HTR-8/SVneo (cell line): ENCODE measurements at regions not wholly inside any gene's neighbourhood (a gene's known extent, or its start where the extent isn't known, plus 50 kb on each side); places are given as distances from the start of the nearest gene placed in this dataset.

Experiments
- DNase-seq: peaks from one replicate; pipeline ENCODE4 v3.0.0; 2011; ENCODE audit warnings: low spot score, mixed read lengths; ENCODE audit not compliant: insufficient read length
- FAIRE-seq: peaks from 2 replicates; lab custom pipeline; 2011; peaks lifted over from hg19 to GRCh38; lab: Jason Lieb, UNC

DNA sequence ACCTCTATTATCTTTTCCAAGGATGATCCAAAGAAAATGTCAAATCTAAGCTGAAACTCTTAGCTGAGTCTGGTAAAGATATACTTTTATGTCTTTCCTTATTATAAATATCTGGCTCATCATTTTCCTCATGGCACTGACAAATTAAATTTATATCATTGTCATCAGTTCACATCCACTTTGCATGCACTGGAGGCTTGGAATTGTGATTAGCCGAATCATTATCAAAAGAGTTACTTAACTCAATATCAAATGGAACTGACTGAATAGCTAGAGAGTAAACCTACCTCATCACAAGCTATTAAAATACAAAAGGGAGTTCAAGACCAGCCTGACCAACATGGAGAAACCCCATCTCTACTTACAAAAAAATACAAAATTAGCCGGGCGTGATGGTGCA is 713.9 kb upstream of the MARCKS start:
- DNase-seq (no peak), FAIRE-seq (no peak)

DNA sequence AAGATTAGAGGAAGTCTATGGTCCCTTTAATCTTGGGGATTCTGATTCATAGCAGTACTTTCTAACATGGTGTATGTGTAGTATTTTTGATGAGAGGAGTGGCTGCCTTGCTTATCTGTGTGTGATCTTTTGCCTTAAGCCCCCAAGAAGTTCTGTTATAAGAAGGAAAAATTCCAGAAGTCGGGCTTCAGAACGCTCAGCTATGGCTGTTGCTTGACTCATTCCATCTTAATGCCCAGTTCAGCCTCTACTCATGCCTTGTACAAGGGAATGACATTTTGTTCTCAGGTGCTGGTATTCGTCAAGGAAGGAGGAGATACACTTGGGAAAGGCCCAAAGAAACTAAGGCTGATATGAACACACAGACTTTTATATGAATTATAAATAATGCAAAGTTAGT is 713.0 kb upstream of the MARCKS start:
- DNase-seq (no peak), FAIRE-seq (no peak)

DNA sequence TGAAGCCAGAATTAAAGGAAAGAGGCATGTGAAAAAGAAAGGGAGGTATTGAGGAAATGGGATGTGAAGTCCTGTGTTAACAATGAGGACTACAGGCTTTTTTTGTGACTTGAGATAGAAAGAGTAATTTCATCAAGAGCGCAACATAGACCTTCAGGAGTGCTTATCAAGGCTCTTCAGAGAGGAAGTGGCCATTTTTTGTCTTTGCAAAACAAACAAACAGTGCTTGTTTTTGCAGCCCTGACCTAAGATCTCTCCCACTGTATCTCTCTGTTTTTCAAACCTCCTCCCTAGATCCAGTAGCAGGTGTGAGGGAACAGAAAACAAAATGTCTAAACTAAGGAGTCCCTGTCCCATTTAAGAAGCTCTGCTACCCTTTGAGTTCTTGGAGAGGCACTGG is 710.3 kb upstream of the MARCKS start:
- DNase-seq = no peak

DNA sequence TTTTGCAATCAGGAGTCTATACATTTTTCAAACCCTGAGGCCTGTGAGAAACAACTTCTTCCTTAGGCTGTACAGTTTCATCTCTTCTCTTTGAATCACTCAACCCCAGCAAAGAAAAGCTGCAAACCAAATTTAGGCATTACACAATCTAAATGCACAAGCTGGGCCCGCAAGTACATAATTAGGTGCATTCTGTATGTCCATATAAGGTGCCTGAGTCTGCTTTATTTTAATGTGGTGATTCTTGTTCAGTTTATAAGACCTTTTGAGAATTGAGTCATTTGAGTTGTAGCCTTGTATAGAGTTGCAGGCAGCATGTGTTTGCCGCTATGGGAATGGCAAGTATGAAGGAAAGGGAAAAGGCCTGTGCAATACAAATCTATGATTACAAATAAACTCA is 709.6 kb upstream of the MARCKS start:
- FAIRE-seq = no peak
- DNase-seq = no peak

More for the DNA sequence above, 710.3 kb upstream of the MARCKS start:
- no peak for FAIRE-seq

DNA sequence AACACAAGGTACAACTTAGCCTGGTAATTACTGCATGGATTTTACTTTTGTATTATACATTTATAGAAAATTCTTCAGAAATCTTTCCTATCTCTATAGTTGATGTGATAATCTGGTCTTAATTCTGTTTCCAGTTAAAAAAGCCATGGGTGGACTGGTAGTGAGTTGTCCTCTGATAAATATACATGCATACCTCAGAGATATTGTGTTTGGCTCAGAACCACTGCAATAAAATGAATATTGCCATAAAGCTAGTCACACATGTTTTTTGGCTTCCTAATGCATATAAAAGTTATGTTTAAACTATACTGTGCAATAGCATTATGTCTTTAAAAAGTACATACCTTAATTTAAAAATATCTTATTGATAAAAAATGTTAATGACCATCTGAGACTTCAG is 708.6 kb upstream of the MARCKS start:
- FAIRE-seq = no peak

DNA sequence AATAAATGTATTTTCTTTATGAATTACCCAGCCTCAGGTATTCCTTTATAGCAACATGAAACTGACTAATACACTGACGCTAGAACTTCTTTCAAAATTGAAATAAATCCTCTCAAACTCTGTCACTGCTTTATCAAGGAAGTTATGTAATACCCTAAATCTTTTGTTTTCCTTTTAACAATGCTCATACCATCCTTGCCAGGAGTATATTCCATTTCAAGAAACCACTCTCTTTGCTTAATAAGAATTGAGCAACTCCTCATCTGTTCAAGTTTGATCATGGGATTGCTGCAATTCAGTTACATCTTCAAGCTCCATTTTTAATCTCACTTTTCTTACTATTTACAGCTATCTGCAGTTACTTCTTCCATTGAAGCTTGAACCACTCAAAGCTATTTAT is 707.6 kb upstream of the MARCKS start:
- no peak for DNase-seq
- FAIRE-seq = no peak

More for the DNA sequence above, 708.6 kb upstream of the MARCKS start:
- DNase-seq = no peak

DNA sequence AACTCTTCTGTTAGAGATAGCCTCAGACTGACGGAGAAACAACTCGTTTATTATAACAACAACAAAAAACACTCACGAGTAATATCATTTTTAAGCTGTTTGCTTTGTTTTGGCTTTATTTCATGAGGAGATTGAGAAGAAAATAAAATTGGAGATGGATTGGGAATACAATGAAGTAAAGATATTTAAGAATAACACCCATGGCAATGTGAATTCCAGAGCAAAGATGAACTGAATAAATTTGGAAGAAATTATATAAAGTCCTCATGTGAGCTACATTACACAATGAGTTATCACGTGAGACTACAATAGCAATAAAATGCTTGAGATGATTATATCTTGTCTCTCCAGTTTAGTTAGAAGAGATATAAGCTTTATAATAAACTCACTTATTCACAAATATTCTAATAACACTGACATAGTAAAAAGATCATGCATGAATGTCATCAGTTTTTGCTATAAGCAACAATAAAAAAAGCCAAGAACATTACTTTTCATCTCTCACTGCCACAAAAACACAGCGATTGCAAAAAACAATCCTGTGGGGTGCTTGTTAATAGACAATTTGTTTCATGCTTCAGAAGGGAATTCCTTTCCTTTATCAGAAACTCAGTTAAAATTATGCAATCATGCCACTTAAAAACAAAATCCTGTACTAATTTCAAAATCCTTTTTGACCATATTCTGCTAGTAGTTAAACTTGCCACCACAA is 696.7 kb upstream of the MARCKS start:
- no peak for FAIRE-seq
- no peak for DNase-seq

DNA sequence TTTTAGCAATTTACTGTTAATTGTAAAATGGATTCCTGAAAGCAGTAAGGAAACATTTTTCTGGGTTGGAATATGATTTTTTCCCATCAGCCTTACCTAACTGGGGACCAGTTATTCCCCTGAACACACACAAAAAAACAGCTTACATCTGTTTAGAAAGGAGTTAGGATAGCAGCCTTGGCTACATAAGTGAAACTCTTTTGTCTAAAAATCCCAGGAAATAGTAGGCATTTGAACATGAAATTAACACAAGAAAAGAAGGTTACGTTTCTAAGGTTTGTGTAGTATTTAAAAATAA is 696.2 kb upstream of the MARCKS start:
- FAIRE-seq (no peak), DNase-seq (no peak)

DNA sequence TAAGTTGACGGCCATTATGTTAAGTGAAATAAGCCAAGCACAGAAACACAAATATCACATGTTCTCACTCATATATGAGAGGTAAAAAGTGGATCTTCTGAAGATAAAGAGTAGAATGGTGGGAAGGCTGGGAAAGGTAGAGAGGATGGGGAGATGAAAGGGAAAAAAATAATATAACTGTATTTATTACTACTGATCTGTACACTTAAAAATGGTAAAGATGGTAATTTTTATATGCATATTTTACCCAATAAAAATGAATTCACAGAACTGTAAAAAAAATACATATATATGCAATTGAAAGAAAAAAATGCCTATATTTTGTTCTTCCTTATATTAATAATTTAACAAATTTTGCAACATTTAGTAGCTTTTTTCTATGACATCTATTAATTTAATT is 694.4 kb upstream of the MARCKS start:
- FAIRE-seq = no peak
- DNase-seq = no peak

DNA sequence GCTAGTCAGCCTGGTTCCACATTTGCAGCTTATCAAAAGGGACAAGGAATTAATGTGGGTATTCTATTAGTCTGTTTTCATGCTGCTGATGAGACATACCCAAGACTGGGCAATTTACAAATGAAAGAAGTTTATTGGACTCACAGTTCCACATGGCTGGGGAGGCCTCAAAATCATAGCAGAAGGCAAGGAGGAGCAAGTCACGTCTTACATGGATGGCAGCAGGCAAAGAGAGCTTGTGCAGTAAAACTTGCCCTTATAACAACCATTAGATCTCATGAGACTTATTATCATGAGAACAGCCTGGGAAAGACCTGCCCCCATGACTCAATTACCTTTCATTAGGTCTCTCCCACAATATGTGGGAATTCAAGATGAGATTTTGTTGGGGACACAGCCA is 689.1 kb upstream of the MARCKS start:
- DNase-seq = no peak

DNA sequence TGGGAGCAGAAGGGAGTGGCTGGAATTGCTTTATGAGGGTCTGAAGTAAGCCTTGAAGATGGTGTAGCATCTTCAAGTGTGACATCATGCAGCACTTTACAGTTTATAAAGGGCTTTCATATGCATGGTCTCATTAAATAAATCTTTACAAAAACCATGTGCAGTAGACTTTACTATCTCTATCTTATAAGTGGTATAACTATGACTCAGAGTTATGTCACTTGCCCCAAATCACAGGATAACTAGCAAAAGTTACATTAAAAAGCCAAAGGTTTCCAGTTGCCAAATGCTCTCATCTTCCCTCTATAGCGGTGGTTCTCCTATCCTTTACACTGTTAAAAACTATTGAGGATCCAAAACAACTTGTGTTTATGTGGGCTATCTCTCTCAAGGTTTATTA is 687.7 kb upstream of the MARCKS start:
- FAIRE-seq (no peak), DNase-seq (no peak)

More for the DNA sequence above, 689.1 kb upstream of the MARCKS start:
- no peak for FAIRE-seq

DNA sequence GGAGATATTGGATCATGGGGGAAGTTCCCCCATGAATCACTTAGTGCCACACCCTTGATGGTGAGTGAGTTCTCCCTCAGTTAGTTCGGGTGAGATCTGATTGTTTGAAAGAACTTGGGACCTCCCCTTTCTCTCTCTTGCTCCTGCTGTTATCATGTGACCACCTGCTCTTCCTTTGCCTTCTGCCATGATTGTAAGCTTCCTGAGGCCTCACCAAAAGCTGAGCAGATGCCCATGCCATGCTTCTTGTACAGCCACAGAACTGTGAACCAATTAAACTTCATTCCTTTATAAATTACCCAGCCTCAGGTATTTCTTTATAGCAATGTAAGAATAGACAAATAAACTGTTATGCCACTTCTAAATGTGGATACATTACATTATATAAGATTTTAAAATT is 686.7 kb upstream of the MARCKS start:
- FAIRE-seq = no peak
- no peak for DNase-seq

DNA sequence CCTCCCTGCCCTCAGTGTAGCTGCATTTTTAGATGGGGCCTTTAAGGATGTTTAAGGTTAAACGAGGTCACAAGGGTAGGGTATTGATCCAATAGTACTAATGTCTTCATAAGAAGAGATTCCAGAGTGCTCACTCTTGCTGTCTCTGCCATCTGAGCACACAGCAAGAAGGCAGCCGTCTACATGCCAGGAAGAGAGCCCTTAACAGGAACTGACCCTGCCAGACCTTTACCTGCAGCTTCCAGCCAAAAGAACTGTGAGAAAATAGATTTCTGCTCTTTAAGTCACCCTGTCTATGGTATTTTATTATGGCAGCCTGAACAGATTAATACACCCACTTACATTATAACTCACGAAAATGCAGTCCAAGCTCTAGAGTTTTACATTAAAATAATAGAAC is 685.3 kb upstream of the MARCKS start:
- no peak for FAIRE-seq
- DNase-seq = no peak

DNA sequence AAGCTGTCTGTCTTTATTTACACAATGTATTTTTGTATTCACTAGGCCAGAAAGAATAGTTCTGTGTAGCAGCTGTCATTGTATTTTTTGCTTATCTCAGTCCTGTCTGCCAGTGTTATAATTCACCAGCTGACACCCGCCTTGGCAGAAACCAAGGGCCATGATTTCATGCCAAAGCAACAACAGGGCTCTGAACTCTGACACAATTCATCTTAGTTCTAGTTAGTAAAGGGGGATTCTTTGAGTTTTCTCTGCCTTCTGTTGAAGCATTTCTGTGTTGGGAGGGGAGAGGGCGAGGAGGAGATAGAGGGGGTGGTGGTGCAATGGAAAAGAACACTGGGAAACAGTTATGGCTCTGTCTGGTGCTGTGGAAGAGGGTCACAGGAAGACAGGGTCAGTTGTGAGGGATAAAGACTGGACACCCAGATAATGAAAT is 684.6 kb upstream of the MARCKS start:
- FAIRE-seq = no peak
- no peak for DNase-seq

DNA sequence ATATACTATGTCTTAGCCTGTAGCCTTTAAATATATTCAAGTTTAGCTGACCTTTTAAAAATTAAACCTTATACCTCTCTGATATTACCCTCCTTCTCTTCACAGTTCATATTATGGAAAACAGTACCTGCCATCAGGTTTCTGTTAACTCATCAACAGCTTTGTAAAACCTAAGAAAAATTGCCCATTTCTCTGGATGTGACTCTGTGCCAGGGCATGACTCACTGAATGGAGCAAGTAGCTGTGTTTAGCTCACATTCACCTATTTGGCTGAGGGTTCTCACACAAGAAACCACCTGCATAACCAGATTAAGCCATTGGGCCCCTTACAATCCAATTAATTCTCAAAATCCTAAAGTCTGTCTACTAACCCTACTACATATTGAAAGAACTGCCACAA is 678.8 kb upstream of the MARCKS start:
- FAIRE-seq = no peak
- no peak for DNase-seq

DNA sequence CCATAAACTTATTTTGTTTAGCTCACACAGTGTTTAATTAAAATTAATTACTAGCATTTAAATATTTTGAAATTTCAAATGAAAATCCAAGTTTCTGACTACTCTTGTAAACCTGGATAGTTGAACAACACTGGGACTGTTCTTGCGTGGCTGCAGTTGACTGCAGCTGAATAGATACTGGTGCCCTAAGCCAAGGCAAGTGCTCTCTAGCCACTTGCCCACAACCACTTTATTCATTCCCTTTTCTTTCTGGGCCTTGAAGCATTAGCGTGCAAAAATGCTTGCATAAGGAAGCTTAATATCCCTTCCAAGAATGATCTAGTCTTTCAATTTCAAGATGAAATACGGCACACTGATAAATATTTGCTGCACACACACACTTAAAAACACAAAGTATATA is 676.0 kb upstream of the MARCKS start:
- FAIRE-seq (no peak), DNase-seq (no peak)

DNA sequence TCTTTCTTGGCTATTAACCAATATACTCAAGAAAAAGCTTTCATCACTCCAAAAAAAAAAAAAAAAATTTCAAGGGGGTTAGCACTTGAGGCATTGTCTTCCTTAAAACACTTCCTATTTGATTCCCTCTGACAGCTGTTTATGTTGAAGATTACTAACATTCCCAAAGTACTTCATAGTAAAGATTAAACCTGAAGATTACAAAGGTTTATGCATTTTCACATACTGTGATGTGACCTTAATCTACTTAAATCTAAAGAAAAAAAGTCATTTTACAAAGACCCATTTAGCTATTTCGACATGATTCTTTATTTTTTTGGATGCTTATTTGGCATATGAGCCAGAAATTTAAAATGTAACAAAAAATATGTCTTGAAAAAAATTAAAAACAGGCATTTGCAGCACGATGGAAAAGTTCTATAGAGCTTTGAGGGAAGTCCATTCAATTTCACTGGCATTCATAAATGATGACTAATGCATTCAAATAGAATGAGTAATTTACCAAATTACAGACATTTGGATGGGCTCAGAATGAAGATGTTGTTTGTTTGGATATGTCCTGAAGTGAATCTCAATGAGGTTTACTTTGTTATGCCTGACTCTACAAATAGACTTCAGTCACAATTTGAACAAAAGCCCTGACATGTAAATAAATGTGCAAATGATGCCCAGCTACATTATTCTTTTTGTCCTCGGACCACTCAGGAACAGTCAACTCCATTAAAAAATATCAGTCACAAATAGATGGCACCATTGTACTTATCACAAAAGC is 674.6 kb upstream of the MARCKS start:
- DNase-seq = peak; percentile 62
- FAIRE-seq = peak; percentile 63

DNA sequence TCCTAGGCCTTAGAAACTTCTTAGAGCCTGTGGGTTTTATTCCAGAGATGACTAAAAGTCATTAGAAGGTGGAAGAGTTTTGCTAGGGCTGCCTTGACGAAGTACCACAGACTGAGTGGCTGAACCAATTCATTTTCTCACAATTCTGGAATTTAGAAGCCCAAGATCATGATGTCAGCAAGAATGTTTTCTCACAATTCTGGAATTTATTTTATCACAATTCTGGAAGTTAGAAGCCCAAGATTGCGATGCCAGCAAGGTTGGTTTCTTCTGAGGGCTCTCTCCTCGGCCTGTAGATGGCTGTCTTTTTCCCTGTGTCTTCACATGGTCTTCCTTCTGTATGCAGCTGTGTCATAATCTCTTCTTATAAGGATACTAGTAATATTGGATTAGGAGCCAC is 672.9 kb upstream of the MARCKS start:
- FAIRE-seq (no peak), DNase-seq (no peak)

DNA sequence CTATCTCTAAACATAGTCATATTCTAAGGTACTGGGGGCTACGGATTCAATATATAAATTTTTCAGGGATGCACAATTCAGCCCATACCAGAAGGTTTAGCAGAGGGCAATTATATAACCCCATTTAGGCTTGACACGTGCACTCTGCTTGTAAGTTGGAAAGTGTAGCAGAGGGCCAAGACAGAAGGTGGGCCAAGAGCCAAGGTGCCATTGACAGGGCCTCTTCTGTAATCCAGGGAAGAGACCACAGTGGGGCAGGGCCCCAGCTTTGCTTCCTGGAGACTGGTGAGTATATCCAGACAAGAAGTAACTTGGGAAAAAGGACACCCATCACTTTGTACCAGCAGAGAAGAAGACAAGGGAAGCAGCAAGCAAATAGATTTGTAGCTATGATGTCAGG is 672.4 kb upstream of the MARCKS start:
- FAIRE-seq (no peak), DNase-seq (no peak)

DNA sequence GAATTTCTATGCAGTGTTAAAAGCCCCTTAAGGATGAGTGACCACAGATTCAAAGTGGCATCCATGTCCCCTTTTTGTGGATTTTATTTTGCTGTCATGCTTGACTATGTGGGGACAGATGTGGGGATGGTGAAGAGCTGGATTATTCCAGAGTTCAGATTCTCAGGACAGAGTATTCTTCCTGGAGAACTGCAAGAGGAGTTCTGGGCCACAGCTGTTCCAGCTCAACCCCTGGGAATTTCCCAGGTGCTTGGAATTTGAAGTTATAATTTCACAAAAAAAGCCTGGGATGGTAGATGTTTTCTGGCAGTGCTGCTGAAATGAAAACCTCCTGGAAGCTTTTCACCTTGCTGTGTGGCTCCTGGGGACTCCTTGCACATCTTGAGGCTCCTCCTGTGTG is 671.8 kb upstream of the MARCKS start:
- no peak for DNase-seq
- FAIRE-seq = no peak

DNA sequence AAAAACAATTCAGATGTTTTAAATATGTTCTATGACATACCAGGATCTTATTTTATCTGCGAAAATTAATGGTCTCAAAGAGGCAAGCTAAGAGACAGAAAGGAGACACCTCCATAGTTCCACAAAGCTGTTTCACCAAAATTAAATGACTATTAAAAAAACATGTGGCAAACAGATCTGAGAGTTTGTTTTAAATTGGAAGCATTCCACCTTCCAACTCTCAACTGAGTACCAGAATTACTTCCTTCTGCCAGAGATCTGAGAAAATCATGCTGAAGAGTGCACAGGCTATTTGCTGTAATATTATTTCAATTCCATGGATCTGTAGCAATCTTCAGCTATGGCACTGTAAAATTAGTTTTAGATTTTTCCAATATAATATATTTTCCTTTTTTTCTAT is 669.5 kb upstream of the MARCKS start:
- DNase-seq (no peak), FAIRE-seq (no peak)

DNA sequence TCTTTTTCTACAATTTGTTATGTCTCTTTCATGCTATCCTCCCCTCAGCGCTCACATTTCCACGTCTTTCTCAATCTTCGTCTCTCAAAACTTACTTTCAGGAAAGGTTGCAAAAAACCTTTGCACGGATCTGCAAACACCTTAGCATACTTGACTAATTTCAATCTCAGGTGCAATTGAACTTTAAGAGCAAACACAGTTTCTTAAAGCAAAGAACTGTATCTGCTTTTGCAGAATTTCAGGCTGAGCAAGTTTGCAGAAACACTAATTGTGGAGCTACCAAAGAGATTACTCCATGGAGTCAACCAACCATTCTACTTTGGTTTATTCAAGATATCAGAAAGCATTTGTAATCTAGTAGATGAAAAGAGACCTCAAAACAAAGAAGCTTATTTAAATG is 668.2 kb upstream of the MARCKS start:
- DNase-seq (no peak), FAIRE-seq (no peak)
